PC-9 (cell line): ENCODE measurements at regions not wholly inside any gene's neighbourhood (a gene's known extent, or its start where the extent isn't known, plus 50 kb on each side); places are given as distances from the start of the nearest gene placed in this dataset.

Experiments
- BruUV-seq: library from RNA; stranded (reverse); fragments of 400-500 nt; replicated peaks from 2 replicates; lab custom pipeline; 2021; lab: Mats Ljungman, UMichigan
- CTCF ChIA-PET: fragments of 300-600 bp; sonication (Branson Sonifier 250); formaldehyde crosslinking; loops from one replicate; lab custom pipeline; 2022; ENCODE audit warnings: antibody characterized with exemption; lab: Charles Lee
- POLR2A ChIA-PET: fragments of 300-600 bp; sonication (Branson Sonifier 250); formaldehyde crosslinking; loops from one replicate; lab custom pipeline; 2022; ENCODE audit warnings: antibody characterized with exemption; ENCODE audit not compliant: unreplicated experiment; lab: Charles Lee
- DNase-seq, 2 experiments: peaks; one replicate each; pipeline versions ENCODE4 v3.0.0 to v3.0.0-alpha.2; 2015 to 2022; ENCODE audit warnings: mixed read lengths in 1 of 2
- H2AFZ ChIP-seq: fragments of 200-600 bp; sonication (generic); 2 replicates; pipeline ENCODE4 v1.8.1; 2017; ENCODE audit warnings: antibody characterized with exemption
- H3F3A ChIP-seq: fragments of 200-600 bp; sonication (generic); 2 replicates; pipeline ENCODE4 v1.8.1; 2017; ENCODE audit warnings: antibody characterized with exemption, mild to moderate bottlenecking, low read depth; ENCODE audit not compliant: insufficient read depth
- H3K27ac ChIP-seq: fragments of 200-600 bp; sonication (generic); 2 replicates; pipeline ENCODE4 v1.6.1; 2016; ENCODE audit warnings: mixed run types
- H3K27me3 ChIP-seq: fragments of 200-600 bp; sonication (generic); 2 replicates; pipeline ENCODE4 v1.6.1; 2016; ENCODE audit warnings: low read depth, mixed run types; ENCODE audit not compliant: insufficient read depth
- H3K36me3 ChIP-seq: fragments of 200-600 bp; sonication (generic); 2 replicates; pipeline ENCODE4 v1.6.1; 2016; ENCODE audit warnings: low read depth, mixed run types
- H3K4me1 ChIP-seq: fragments of 200-600 bp; sonication (generic); replicated peaks from 2 replicates; pipeline ENCODE4 v1.6.1; 2016; ENCODE audit warnings: mixed run types; ENCODE audit not compliant: insufficient read depth
- H3K4me2 ChIP-seq: fragments of 200-600 bp; sonication (generic); 2 replicates; pipeline ENCODE4 v1.6.1; 2017; ENCODE audit warnings: mixed run types
- H3K4me3 ChIP-seq: fragments of 200-600 bp; sonication (generic); 2 replicates; pipeline ENCODE4 v1.6.1; 2016; ENCODE audit warnings: mixed run types
- H3K79me2 ChIP-seq: fragments of 200-600 bp; sonication (generic); 2 replicates; pipeline ENCODE4 v1.6.1; 2017; ENCODE audit warnings: low read depth, mixed run types
- H3K9me2 ChIP-seq: fragments of 200-600 bp; sonication (generic); 2 replicates; pipeline ENCODE4 v1.8.1; 2017; ENCODE audit warnings: mild to moderate bottlenecking; ENCODE audit not compliant: insufficient read depth
- H3K9me3 ChIP-seq: fragments of 200-600 bp; sonication (generic); 2 replicates; pipeline ENCODE4 v1.8.1; 2016; ENCODE audit warnings: low read depth; ENCODE audit not compliant: insufficient read depth
- H4K20me1 ChIP-seq: fragments of 200-600 bp; sonication (generic); 2 replicates; pipeline ENCODE4 v1.8.1; 2017; ENCODE audit not compliant: insufficient read depth
- CTCF ChIP-seq: fragments of 200-600 bp; sonication (generic); conservative IDR thresholded peaks from 2 replicates; pipeline ENCODE4 v1.6.1; 2017; ENCODE audit warnings: mixed run types, antibody characterized with exemption, mild to moderate bottlenecking, moderate library complexity
- EZH2 ChIP-seq: fragments of 200-600 bp; sonication (generic); IDR thresholded peaks from 2 replicates; pipeline ENCODE4 v1.8.0; 2017; ENCODE audit warnings: antibody characterized with exemption, low read depth
- intact Hi-C: fragments of 100-400 bp; cut with micrococcal nuclease; formaldehyde crosslinking; loops from one replicate; pipeline ENCODE4 v1.10.0; 2022; ENCODE audit not compliant: unreplicated experiment

GRCh38 chr20:60481743-60482133, 523.5 kb downstream of the CDH26 start:
- no peak for TF ChIP-seq EZH2
- TF ChIP-seq CTCF = no peak
- Histone ChIP-seq H3K36me3 (no peaks in the 10 kb centered on the region), H3K9me3 (no peaks in the 10 kb centered on the region), H3F3A (no peaks in the 10 kb centered on the region), H3K9me2 (no peaks in the 10 kb centered on the region), H3K27ac (no peak overlapping the region), H3K4me1 (no peaks in the 10 kb centered on the region), H2AFZ (no peak overlapping the region), H4K20me1 (no peaks in the 10 kb centered on the region), H3K4me2 (no peak overlapping the region), H3K79me2 (no peaks in the 10 kb centered on the region), H3K4me3 (no peak overlapping the region), H3K27me3 (peaks cover 86% of the 10 kb centered on the region)
- ChIA-PET POLR2A (no interaction called here), CTCF (interaction anchor here (0.6 kb wide), 1 partner anchor 1370 kb away, joined by 4 read pairs; no protein-coding TSS in a partner anchor)
- intact Hi-C loops = no loop called here
- BruUV-seq = no TSS peak
- DNase-seq = no peak

- ChIA-PET CTCF (no interaction called here), POLR2A (no interaction called here)
- Histone ChIP-seq H4K20me1 (no peaks in the 10 kb centered on the region), H3K36me3 (no peaks in the 10 kb centered on the region), H3F3A (no peaks in the 10 kb centered on the region), H3K4me2 (no peak overlapping the region), H3K9me3 (no peaks in the 10 kb centered on the region), H3K9me2 (no peaks in the 10 kb centered on the region), H3K27me3 (peaks cover 86% of the 10 kb centered on the region), H3K4me3 (no peak overlapping the region), H3K79me2 (no peaks in the 10 kb centered on the region), H3K4me1 (no peaks in the 10 kb centered on the region), H3K27ac (no peak overlapping the region), H2AFZ (no peak overlapping the region)
- BruUV-seq = no TSS peak
- TF ChIP-seq EZH2 (no peak), CTCF (no peak)
- intact Hi-C loops = no loop called here
- no peak for DNase-seq
These were observed 524.2 kb downstream of the CDH26 start for GRCh38 chr20:60482221-60483008.

DNA sequence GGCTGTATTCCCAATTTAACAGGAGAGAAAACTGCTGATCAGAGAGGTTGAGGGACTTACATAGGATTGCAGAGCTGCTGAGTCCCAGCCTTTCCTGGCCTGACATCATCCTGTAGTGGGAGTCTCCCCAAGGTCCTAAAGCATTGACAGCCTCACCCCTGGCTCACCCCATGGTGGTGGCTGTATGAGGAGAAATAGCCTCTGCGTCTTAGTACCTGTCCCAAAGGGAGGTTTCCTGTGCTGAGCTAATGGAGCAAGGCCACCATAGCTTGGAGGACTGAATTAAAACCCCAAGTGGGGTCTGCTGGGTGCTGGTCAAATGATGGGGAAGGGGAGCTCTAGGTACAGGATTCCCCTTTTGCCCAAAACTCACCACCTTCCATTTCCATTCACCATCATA, 525.1 kb downstream of the CDH26 start:
- Histone ChIP-seq H4K20me1 (no peaks in the 10 kb centered on the region), H3K4me2 (no peak overlapping the region), H3K79me2 (no peaks in the 10 kb centered on the region), H3K4me3 (no peak overlapping the region), H2AFZ (no peak overlapping the region), H3K9me2 (no peaks in the 10 kb centered on the region), H3K9me3 (no peaks in the 10 kb centered on the region), H3F3A (no peaks in the 10 kb centered on the region), H3K27ac (no peak overlapping the region), H3K36me3 (no peaks in the 10 kb centered on the region), H3K27me3 (peaks cover 86% of the 10 kb centered on the region), H3K4me1 (no peaks in the 10 kb centered on the region)
- TF ChIP-seq CTCF = no peak
- TF ChIP-seq EZH2 = no peak
- BruUV-seq = no TSS peak
- POLR2A ChIA-PET = no interaction called here
- DNase-seq = no peak
- CTCF ChIA-PET = no interaction called here
- intact Hi-C loops = no loop called here
